Ovary (tissue), 7 donors: ENCODE measurements at regions not wholly inside any gene's neighbourhood (a gene's known extent, or its start where the extent isn't known, plus 50 kb on each side); places are given as distances from the start of the nearest gene placed in this dataset.

Experiments used
- DNase-seq, 5 donors: peaks; one replicate each; pipeline ENCODE4 v3.0.0-alpha.2; 2019 to 2020
- H3K27ac ChIP-seq, 2 donors: fragments of 200-600 bp; one replicate each; pipeline versions ENCODE4 v1.5.1 to v1.8.0; 2019 to 2022
- H3K27me3 ChIP-seq: fragments of 200-600 bp; one replicate; pipeline ENCODE4 v1.8.0; 2022
- H3K36me3 ChIP-seq: fragments of 200-600 bp; sonication (generic); one replicate; pipeline ENCODE4 v1.5.1; 2019
- H3K4me1 ChIP-seq: one replicate; pipeline ENCODE4 v1.8.1; 2013; ENCODE audit warnings: mild to moderate bottlenecking, moderate library complexity; ENCODE audit not compliant: insufficient read depth
- H3K4me3 ChIP-seq: fragments of 200-600 bp; sonication (generic); one replicate; pipeline ENCODE4 v1.5.1; 2017
- H3K9me3 ChIP-seq, 2 donors: fragments of 200-600 bp in 1 of 2; sonication (generic) in 1 of 2; one replicate each; pipeline versions ENCODE4 v1.5.1 to v1.8.1; 2013 to 2019; ENCODE audit warnings: mild to moderate bottlenecking in 1 of 2, moderate library complexity in 1 of 2
- EP300 ChIP-seq: sonication (generic); formaldehyde crosslinking; IDR thresholded peaks from one replicate; pipeline ENCODE4 v1.6.1; 2017; ENCODE audit warnings: antibody characterized with exemption
- POLR2A ChIP-seq: fragments of 450-650 bp; IDR thresholded peaks from one replicate; pipeline ENCODE4 v1.6.1; 2017; ENCODE audit warnings: antibody characterized with exemption, mild to moderate bottlenecking, moderate library complexity
- WGBS, 3 donors: extraction: QIAGEN DNeasy Blood & Tissue Kit in 1 of 3; methylation state at CpG; one replicate each; pipeline versions ENCODE4 v1.1.5 to v1.1.7; 2013 to 2017; 5-methylcytosine and 5-hydroxymethylcytosine counted together
- intact Hi-C, 4 donors: fragments of 100-400 bp; cut with DNase I; formaldehyde crosslinking; loops; one replicate each; pipeline versions ENCODE4 v1.11.0 to v1.15.1; 2022 to 2023
- TF ChIP-seq, protein P1 (sequence below), 3 donors: fragments of 450-650 bp in 2 of 3; fragments of 200-600 bp in 1 of 3; IDR thresholded peaks; one replicate each; pipeline versions ENCODE4 v1.5.1 to v1.8.0; 2016 to 2022; ENCODE audit warnings: antibody characterized with exemption in 3 of 3, mild to moderate bottlenecking in 1 of 3
- donor health status: DM: no; HTN: no; CAD: no; lungs with moderate emphysema.
- donor health status: DM: no; HTN: no; CAD: no.
- donor health status: Bipolar disorder and iron deficiency.
- donor health status: DM: no; HTN: no; CAD: no.
- donor health status: DM: yes; HTN: yes; CAD: no.

DNA sequence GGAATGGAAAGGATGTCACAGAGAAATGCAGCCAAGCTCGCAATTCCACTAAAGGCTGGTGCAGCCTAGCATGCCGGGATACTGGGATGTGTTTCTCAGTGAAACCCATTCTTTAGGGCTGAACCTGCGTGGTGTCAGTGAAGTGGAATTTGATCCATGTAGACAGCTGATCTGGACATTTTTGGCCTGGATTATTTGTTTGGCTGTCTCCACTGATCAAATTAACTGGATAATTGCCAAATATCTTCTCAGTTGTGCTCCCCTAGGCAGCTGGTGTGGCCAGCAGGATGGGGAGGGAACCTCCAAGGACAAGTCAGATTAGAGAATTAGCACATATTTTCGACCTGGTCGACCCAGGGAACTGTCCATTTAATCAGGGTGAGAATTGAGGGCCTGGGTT, 318.4 kb downstream of the RPS6KC1 start:
- 68 to 76% (median 68%) methylated on average over 5 of the region's 5 CpGs for WGBS, 3 donors
- TF ChIP-seq, protein P1, sequence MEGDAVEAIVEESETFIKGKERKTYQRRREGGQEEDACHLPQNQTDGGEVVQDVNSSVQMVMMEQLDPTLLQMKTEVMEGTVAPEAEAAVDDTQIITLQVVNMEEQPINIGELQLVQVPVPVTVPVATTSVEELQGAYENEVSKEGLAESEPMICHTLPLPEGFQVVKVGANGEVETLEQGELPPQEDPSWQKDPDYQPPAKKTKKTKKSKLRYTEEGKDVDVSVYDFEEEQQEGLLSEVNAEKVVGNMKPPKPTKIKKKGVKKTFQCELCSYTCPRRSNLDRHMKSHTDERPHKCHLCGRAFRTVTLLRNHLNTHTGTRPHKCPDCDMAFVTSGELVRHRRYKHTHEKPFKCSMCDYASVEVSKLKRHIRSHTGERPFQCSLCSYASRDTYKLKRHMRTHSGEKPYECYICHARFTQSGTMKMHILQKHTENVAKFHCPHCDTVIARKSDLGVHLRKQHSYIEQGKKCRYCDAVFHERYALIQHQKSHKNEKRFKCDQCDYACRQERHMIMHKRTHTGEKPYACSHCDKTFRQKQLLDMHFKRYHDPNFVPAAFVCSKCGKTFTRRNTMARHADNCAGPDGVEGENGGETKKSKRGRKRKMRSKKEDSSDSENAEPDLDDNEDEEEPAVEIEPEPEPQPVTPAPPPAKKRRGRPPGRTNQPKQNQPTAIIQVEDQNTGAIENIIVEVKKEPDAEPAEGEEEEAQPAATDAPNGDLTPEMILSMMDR (IDR thresholded peaks at IDR 0.05), result no peak
- TF ChIP-seq EP300 (no peak), POLR2A (no peak)
- H3K9me3 ChIP-seq, result no peaks in the 10 kb centered on the region
- no peak overlapping the region for H3K27ac ChIP-seq
- H3K36me3 ChIP-seq, result no peaks in the 10 kb centered on the region
- H3K27me3 ChIP-seq, result no peaks in the 10 kb centered on the region
- DNase-seq, result no peak
- no peak overlapping the region for H3K4me3 ChIP-seq
- intact Hi-C loops, result no loop called here
- H3K4me1 ChIP-seq, result no peaks in the 10 kb centered on the region

DNA sequence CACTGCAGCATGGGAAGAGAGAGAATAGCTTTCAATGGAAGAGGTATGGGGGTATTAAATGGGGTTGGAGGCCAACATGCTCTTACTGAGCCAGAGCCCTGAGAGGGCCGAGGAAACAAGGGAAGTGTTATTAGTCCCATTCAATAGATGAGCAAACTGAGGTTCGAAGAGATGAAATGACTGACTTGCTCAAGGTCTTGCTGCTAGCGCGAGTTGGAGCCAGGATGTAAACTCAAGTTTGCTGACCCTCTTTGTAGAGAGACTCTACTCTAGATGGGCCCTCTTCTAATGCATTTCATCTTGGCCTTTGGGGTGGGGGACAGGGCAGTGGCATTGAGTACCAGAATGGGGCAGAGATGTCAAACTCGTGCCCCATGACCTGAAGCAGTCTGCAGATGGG, 319.5 kb downstream of the RPS6KC1 start:
- no peak overlapping the region for H3K4me3 ChIP-seq
- TF ChIP-seq POLR2A, result no peak
- TF ChIP-seq, protein P1 (IDR thresholded peaks at IDR 0.05), result no peak
- TF ChIP-seq EP300, result no peak
- no peak for DNase-seq
- intact Hi-C loops, result no loop called here
- no peaks in the 10 kb centered on the region for H3K4me1 ChIP-seq
- no peak overlapping the region for H3K27ac ChIP-seq
- H3K27me3 ChIP-seq, result no peaks in the 10 kb centered on the region
- no peaks in the 10 kb centered on the region for H3K9me3 ChIP-seq
- H3K36me3 ChIP-seq, result no peaks in the 10 kb centered on the region
- 91 to 92% (median 91%) methylated on average over 5 of the region's 5 CpGs for WGBS, 3 donors

DNA sequence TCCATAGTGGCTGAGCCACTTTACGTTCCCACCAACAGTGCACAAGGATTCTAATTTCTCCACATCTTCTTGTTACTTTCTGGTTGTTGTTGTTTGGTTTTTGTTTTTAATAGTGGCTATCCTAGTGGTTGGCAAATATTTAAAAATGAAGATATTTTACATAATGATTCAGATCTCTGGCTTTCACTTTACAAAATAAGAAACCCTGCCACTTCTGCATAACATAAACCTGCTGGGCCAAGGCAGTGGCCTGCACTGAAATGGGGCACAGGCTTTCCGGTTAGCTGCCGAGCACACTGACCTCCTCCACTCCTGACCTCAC, 320.4 kb downstream of the RPS6KC1 start:
- H3K4me3 ChIP-seq, result no peak overlapping the region
- H3K27me3 ChIP-seq, result no peaks in the 10 kb centered on the region
- no peaks in the 10 kb centered on the region for H3K4me1 ChIP-seq
- intact Hi-C loops, result no loop called here
- no peak overlapping the region for H3K27ac ChIP-seq
- H3K36me3 ChIP-seq, result no peaks in the 10 kb centered on the region
- no peak for DNase-seq
- TF ChIP-seq, protein P1 (IDR thresholded peaks at IDR 0.05), result no peak
- no peak for TF ChIP-seq POLR2A
- no peak for TF ChIP-seq EP300
- WGBS, 3 donors, result 75 to 77% (median 77%) methylated on average over 3 of the region's 3 CpGs
- H3K9me3 ChIP-seq, result no peaks in the 10 kb centered on the region

DNA sequence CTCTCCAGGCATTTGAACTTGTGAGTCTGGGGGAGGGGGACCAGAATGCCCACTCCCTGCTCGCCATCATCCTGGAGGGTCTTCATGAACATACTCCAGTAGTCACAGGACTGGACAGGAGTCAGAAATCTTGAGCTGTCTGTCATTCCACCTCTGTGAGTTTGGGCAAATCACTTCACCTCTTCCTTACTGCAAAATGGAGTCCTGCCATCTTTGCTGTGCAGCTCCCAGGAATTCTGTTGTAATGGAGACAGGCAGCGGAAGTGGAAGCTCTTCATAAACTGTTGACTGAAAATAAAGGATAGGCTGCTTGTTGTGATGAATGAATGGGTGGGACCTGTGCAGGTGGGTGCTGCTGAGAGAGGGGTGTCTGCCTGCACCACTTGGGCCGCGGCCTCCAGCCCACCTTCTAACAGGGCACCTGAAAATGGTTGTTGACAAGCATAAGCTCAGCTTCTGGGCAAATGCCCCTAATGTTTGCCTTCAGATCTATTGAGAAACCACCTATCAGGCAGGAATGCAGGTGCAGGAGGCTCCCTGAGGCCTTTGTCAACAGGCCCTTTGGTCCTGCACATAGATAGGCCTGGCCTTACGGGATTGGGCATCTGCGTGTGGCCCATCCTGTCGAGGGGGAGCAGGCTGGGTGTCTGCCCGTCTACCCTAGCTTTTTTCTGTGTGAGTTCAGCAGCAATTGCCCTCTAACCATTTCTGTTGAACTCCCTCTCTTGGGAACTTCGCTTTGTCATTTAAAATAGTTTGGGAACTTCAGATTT, 321.0 kb downstream of the RPS6KC1 start:
- H3K27ac ChIP-seq, result no peak overlapping the region
- H3K9me3 ChIP-seq, result no peaks in the 10 kb centered on the region
- no peaks in the 10 kb centered on the region for H3K4me1 ChIP-seq
- TF ChIP-seq POLR2A (no peak), EP300 (no peak)
- TF ChIP-seq, protein P1 (IDR thresholded peaks at IDR 0.05), result no peak
- H3K36me3 ChIP-seq, result no peaks in the 10 kb centered on the region
- WGBS, 3 donors, result 85 to 89% (median 86%) methylated on average over 9 of the region's 9 CpGs
- DNase-seq, result no peak
- intact Hi-C loops, result no loop called here
- H3K4me3 ChIP-seq, result no peak overlapping the region
- no peaks in the 10 kb centered on the region for H3K27me3 ChIP-seq
